Midbrain (tissue), 1 donor: ENCODE measurements at regions not wholly inside any gene's neighbourhood (a gene's known extent, or its start where the extent isn't known, plus 50 kb on each side); places are given as distances from the start of the nearest gene placed in this dataset.
"Not testable (repeated sequence)": the region's sequence is repeated elsewhere in the genome, so short reads cannot be mapped to it uniquely, and the experiment has no call there.

Experiments
- DNase-seq: peaks from one replicate; lab custom pipeline; 2025; lab: John Stamatoyannopoulos, UW

GRCh38 chr1:149700220-149700619 is 82.3 kb upstream of the FCGR1A start:
- DNase-seq: not testable (repeated sequence)

DNA sequence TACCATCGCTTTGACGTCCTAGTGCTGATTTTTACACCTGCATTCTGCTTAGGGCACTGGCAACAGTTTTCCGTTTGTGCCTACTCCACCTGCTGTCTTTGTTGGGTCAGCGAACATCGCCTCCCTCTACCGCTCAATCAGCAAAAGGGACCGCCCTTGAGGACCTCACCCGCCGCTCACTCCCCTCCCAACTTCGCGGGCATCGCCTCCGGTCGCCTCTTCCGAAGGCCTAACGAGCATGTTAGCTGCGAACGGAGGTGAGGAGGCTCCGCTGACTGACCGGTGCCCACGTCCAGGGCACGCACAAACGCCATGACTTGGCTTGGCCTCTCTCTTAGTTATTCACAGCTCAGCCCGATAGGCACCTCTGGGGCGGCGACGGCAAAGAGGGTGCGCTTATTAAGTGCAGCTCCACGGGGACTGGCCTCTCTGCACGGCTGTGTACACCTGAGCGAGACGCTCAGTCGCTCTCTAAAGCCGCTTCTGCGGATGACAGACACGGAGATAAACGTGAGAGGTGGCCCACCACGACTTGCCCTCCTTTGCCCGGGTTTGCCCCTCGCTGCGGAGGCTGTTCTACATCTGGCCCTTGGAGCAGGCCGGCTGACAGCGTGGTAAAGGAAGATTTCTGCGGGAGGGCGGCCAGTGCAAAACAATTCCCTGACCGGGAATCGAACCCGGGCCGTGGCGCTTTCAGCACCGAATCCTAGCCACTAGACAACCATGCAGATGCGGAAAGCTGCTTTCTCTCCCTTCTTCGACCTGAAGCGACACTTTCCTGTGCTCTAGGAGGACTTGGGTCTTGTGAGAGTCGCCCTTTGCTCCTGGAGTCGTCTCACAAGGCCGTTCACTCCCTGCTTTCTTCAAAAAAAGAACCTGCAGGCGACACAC is 81.6 kb upstream of the FCGR1A start:
- DNase-seq: not testable (repeated sequence)

GRCh38 chr1:149708192-149708853 is 74.2 kb upstream of the FCGR1A start:
- peak; percentile 89 for DNase-seq

- DNase-seq: not testable (repeated sequence)
Observed at GRCh38 chr1:149711651-149712050, 70.8 kb upstream of the FCGR1A start.

DNA sequence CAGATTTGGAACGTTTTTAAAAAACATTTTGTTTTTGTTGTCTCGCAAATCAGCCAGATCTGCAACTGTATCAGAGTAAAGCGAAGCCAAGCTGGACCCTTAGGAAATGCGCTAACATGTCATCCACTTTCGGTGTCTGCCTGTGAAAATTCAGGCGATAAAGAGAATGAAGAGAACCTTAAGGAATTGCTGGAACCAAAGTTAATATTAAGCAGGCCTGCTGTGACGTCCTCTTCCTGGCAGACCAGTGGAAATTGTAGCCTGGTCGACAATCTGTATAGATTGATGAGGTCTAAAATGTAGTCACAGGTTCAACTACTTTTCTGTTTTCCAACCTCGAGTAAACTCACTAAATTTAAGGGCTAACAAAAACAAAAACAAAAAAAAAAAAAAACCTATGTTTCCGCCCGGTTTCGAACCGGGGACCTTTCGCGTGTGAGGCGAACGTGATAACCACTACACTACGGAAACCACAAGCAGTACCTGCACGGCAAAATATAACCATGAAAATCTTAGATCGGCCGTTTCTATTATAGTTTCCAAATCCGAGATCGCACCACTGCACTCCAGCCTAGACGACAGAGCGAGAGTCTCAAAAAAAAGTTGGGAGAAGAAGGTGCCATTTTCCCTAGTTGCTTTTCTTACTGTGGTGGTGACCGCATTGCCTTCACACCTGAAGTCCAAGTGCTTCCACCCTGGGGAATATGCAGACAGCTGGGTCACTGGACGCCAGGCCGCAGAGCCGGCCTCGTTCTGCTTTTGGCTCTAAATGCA is 70.2 kb upstream of the FCGR1A start:
- DNase-seq: peak; percentile 63

DNA sequence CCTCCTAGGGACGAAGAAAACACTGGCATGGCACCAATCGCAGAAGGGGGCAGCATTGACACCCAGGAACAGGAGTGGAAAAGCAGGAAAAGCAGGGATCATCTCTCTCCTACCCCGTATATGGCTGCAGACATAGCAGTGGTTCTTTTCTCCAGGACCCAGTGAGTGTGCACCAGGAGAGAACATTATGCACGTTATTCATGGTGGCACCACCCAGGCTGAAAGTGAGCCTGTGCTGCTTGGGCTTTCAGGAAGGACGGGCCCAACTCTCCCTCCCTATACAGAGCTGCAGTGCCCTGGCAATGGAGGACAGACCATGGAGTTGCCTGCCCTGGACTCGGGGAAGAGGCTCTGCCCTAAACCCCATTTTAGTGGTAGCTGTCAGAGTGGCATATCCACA is 69.0 kb upstream of the FCGR1A start:
- not testable (repeated sequence) for DNase-seq

GRCh38 chr1:149713952-149714351 is 68.5 kb upstream of the FCGR1A start:
- DNase-seq: not testable (repeated sequence)

DNA sequence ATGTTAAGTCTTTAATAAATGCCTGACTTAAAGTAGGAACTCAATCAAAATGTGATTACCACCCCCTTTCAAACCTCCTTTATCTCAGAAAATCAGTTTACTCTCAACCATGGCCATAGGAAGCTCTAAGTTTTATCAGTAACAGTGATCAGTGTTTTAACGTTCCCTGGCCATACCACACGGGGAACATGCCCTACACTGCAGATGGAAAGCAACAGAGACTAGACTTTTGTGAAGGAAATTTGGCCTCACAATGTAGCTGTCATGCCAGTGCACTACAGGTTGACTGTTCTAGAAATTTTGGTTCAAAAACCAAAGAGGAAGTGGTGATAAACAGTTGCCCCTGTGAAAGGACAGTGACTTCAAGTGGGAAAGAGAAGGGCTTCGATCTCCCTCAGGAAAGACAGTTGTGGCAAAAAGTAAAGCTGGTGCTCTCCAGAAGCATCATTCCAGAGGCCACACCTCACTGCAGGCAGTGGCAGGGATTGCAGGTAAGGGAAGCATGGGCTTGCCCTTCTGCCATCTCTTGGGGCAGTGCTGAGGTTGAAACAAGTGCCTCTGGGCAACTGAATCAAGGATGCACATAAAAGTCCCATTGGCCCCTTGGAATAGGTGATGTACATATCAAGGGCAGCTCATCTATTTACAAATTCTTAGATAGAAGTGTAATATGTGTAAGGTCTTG is 57.7 kb upstream of the FCGR1A start:
- DNase-seq: not testable (repeated sequence)

GRCh38 chr1:149726688-149727087 is 55.8 kb upstream of the FCGR1A start:
- not testable (repeated sequence) for DNase-seq

GRCh38 chr1:149728598-149728997 is 53.9 kb upstream of the FCGR1A start:
- not testable (repeated sequence) for DNase-seq
